GM12878 (cell line): ENCODE measurements at regions not wholly inside any gene's neighbourhood (a gene's known extent, or its start where the extent isn't known, plus 50 kb on each side); places are given as distances from the start of the nearest gene placed in this dataset.

ENCODE experiments used
- NFYB ChIP-seq: IDR thresholded peaks from 2 replicates; pipeline ENCODE4 v1.6.1; 2011; ENCODE audit warnings: low read depth, mild to moderate bottlenecking, low read length, improper control_type of control experiment, moderate library complexity; ENCODE audit not compliant: insufficient read depth
- PML ChIP-seq: IDR thresholded peaks from 2 replicates; pipeline ENCODE4 v1.6.1; 2012; ENCODE audit warnings: low read length, inconsistent platforms
- SIX5 ChIP-seq: IDR thresholded peaks from 2 replicates; pipeline ENCODE4 v1.6.1; 2011; ENCODE audit warnings: mild to moderate bottlenecking, low read depth, low read length, moderate library complexity; ENCODE audit not compliant: severe bottlenecking
- TF ChIP-seq, protein P1 (sequence below): IDR thresholded peaks from 2 replicates; pipeline ENCODE4 v1.6.1; 2012; ENCODE audit warnings: mild to moderate bottlenecking, low read depth, low read length
- TF ChIP-seq, protein P2 (sequence below), 3 experiments: IDR thresholded peaks in 2 of 3; conservative IDR thresholded peaks in 1 of 3; 2 replicates each; pipeline ENCODE4 v1.5.1; 2011; ENCODE audit warnings: low read depth in 3 of 3, low read length in 3 of 3, mild to moderate bottlenecking in 3 of 3, control low read depth in 2 of 3, moderate library complexity in 2 of 3, inconsistent platforms in 1 of 3, mixed read lengths in 1 of 3; ENCODE audit not compliant: control insufficient read depth in 2 of 3, insufficient read depth in 1 of 3; ENCODE audit errors: extremely low read depth in 1 of 3

DNA sequence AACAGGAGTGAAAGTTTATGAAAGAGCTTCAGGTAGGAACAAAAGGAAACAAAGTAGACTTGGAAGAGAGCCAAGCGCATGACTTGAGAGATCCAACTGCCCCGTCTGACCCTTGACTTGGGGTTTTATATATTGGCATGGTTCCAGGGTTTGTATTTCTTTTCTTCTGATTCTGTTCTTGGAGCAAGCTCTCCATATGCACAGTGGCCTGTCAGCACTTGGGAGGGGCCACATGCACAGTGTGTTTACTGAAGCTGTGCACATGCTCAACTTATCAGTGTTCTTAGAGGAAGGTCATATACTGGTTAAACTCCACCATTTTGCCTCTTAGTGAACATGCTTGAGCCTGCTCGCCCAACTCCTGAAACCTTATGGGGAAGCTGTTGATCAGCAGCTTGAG is 953.7 kb downstream of the TFAP2A start:
- TF ChIP-seq SIX5 (no peak), PML (no peak), NFYB (no peak)
- TF ChIP-seq, protein P1, sequence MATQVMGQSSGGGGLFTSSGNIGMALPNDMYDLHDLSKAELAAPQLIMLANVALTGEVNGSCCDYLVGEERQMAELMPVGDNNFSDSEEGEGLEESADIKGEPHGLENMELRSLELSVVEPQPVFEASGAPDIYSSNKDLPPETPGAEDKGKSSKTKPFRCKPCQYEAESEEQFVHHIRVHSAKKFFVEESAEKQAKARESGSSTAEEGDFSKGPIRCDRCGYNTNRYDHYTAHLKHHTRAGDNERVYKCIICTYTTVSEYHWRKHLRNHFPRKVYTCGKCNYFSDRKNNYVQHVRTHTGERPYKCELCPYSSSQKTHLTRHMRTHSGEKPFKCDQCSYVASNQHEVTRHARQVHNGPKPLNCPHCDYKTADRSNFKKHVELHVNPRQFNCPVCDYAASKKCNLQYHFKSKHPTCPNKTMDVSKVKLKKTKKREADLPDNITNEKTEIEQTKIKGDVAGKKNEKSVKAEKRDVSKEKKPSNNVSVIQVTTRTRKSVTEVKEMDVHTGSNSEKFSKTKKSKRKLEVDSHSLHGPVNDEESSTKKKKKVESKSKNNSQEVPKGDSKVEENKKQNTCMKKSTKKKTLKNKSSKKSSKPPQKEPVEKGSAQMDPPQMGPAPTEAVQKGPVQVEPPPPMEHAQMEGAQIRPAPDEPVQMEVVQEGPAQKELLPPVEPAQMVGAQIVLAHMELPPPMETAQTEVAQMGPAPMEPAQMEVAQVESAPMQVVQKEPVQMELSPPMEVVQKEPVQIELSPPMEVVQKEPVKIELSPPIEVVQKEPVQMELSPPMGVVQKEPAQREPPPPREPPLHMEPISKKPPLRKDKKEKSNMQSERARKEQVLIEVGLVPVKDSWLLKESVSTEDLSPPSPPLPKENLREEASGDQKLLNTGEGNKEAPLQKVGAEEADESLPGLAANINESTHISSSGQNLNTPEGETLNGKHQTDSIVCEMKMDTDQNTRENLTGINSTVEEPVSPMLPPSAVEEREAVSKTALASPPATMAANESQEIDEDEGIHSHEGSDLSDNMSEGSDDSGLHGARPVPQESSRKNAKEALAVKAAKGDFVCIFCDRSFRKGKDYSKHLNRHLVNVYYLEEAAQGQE, result no peak
- TF ChIP-seq, protein P2, sequence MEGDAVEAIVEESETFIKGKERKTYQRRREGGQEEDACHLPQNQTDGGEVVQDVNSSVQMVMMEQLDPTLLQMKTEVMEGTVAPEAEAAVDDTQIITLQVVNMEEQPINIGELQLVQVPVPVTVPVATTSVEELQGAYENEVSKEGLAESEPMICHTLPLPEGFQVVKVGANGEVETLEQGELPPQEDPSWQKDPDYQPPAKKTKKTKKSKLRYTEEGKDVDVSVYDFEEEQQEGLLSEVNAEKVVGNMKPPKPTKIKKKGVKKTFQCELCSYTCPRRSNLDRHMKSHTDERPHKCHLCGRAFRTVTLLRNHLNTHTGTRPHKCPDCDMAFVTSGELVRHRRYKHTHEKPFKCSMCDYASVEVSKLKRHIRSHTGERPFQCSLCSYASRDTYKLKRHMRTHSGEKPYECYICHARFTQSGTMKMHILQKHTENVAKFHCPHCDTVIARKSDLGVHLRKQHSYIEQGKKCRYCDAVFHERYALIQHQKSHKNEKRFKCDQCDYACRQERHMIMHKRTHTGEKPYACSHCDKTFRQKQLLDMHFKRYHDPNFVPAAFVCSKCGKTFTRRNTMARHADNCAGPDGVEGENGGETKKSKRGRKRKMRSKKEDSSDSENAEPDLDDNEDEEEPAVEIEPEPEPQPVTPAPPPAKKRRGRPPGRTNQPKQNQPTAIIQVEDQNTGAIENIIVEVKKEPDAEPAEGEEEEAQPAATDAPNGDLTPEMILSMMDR (IDR thresholded peaks at IDR 0.05 in 2 of 3, conservative IDR thresholded peaks at IDR 0.05 in 1 of 3; ENCODE audit: control insufficient read depth in 2 of 3, extremely low read depth in 1 of 3, insufficient read depth in 1 of 3, low read depth in 3 of 3, low read length in 3 of 3), result no peak
